ENCODE measurements at regions not wholly inside any gene's neighbourhood (a gene's known extent, or its start where the extent isn't known, plus 50 kb on each side); places are given as distances from the start of the nearest gene placed in this dataset.

DNA sequence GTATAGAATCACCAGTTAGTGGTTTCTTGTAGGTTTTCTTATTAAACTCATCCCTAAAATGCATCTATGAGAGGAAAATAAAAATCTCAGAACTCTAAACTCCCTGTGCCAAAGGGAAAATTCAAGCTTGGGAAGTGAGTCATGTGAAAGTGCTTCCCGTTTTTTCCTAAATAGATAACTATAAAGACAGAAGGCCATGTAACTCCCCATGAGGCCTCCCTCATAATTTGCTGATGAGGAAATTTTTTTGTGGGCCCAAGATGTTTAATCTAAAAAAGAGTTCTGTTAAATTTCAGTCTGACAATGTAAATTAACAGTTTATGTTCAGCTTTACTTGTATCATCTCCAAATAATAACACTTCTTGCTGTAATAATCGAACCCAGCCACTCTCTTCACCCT, 1273.9 kb downstream of the OTOL1 start:
- ATAC-seq: no peak
- Histone ChIP-seq H3K4me1 (replicated peaks in 1 of 2; ENCODE audit: control insufficient read depth in 2 of 2, insufficient read depth in 2 of 2, low read length in 2 of 2) (no peaks in the 10 kb centered on the region), H3K4me3 (no peak overlapping the region), H3K9ac (ENCODE audit: insufficient read depth in 1 of 2, low read depth in 2 of 2, low read length in 2 of 2) (no peak overlapping the region), H3K4me2 (ENCODE audit: insufficient read depth, low read length) (no peak overlapping the region), H3K36me3 (ENCODE audit: control insufficient read depth, insufficient read depth, low read length) (no peaks in the 10 kb centered on the region), H3K79me2 (ENCODE audit: control insufficient read depth, insufficient read depth, low read length) (no peaks in the 10 kb centered on the region), H2AFZ (ENCODE audit: low read depth, low read length) (no peak overlapping the region), H4K20me1 (replicated peaks; ENCODE audit: control insufficient read depth, insufficient read depth, low read length) (no peaks in the 10 kb centered on the region), H3K9me1 (ENCODE audit: control insufficient read depth, insufficient read depth, low read length) (no peaks in the 10 kb centered on the region), H3K27me3 (ENCODE audit: control insufficient read depth in 2 of 2, insufficient read depth in 2 of 2, low read length in 2 of 2) (no peaks in the 10 kb centered on the region), H3K27ac (ENCODE audit: extremely low read depth, low read depth, low read length) (no peak overlapping the region), H3K9me3 (replicated peaks; ENCODE audit: control insufficient read depth, insufficient read depth, low read depth, low read length) (no peaks in the 10 kb centered on the region)
- in situ Hi-C loops (cut with MboI) (no loop called here), intact Hi-C loops (cut with micrococcal nuclease) (no loop called here)
- no peak for FAIRE-seq
- TF ChIP-seq, protein P1, sequence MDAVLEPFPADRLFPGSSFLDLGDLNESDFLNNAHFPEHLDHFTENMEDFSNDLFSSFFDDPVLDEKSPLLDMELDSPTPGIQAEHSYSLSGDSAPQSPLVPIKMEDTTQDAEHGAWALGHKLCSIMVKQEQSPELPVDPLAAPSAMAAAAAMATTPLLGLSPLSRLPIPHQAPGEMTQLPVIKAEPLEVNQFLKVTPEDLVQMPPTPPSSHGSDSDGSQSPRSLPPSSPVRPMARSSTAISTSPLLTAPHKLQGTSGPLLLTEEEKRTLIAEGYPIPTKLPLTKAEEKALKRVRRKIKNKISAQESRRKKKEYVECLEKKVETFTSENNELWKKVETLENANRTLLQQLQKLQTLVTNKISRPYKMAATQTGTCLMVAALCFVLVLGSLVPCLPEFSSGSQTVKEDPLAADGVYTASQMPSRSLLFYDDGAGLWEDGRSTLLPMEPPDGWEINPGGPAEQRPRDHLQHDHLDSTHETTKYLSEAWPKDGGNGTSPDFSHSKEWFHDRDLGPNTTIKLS (IDR thresholded peaks at IDR 0.05; ENCODE audit: borderline replicate concordance, low read depth): no peak
- TF ChIP-seq NR2C1 (IDR thresholded peaks at IDR 0.05): no peak
- TF ChIP-seq NR2C1 (tag; IDR thresholded peaks at IDR 0.05): no peak
- peak; percentile 8; the same call in 1 of the 2 replicates for TF ChIP-seq ZNF316 (IDR thresholded peaks at IDR 0.05)
- no TSS peak for BruUV-seq (replicated peaks)
- CTCF ChIA-PET (ENCODE audit: low intra/inter-chr PET ratio): no interaction called here
- no peak for DNase-seq (ENCODE audit: extremely low read depth in 1 of 4, low spot score in 3 of 4)
- POLR2A ChIA-PET: no interaction called here
- 5% methylated on average over 2 of the region's 2 CpGs for WGBS (ENCODE audit: insufficient coverage, low coverage, missing lambda C conversion rate)

GRCh38 chr3:162774613-162775100, 1278.0 kb downstream of the OTOL1 start:
- H3K36me3 ChIP-seq (ENCODE audit: control insufficient read depth, insufficient read depth, low read length): no peaks in the 10 kb centered on the region
- WGBS (ENCODE audit: insufficient coverage, low coverage, missing lambda C conversion rate): 0% methylated on average over 1 of the region's 1 CpG
- ChIA-PET POLR2A (no interaction called here), CTCF (ENCODE audit: low intra/inter-chr PET ratio) (no interaction called here)
- H3K79me2 ChIP-seq (ENCODE audit: control insufficient read depth, insufficient read depth, low read length): no peaks in the 10 kb centered on the region
- H3K9ac ChIP-seq (ENCODE audit: insufficient read depth in 1 of 2, low read depth in 2 of 2, low read length in 2 of 2): no peak overlapping the region
- no peak for FAIRE-seq
- no peak overlapping the region for H3K4me2 ChIP-seq (ENCODE audit: insufficient read depth, low read length)
- H4K20me1 ChIP-seq (replicated peaks; ENCODE audit: control insufficient read depth, insufficient read depth, low read length): no peaks in the 10 kb centered on the region
- in situ Hi-C loops (cut with MboI) (no loop called here), intact Hi-C loops (cut with micrococcal nuclease) (no loop called here)
- no peaks in the 10 kb centered on the region for H3K9me3 ChIP-seq (replicated peaks; ENCODE audit: control insufficient read depth, insufficient read depth, low read depth, low read length)
- ATAC-seq: no peak
- no peak overlapping the region for H3K4me3 ChIP-seq
- H3K4me1 ChIP-seq (replicated peaks in 1 of 2; ENCODE audit: control insufficient read depth in 2 of 2, insufficient read depth in 2 of 2, low read length in 2 of 2): no peaks in the 10 kb centered on the region
- no TSS peak for BruUV-seq (replicated peaks)
- no peak overlapping the region for H3K27ac ChIP-seq (ENCODE audit: extremely low read depth, low read depth, low read length)
- H2AFZ ChIP-seq (ENCODE audit: low read depth, low read length): no peak overlapping the region
- no peak for DNase-seq (ENCODE audit: extremely low read depth in 1 of 4, low spot score in 3 of 4)
- no peaks in the 10 kb centered on the region for H3K9me1 ChIP-seq (ENCODE audit: control insufficient read depth, insufficient read depth, low read length)
- no peaks in the 10 kb centered on the region for H3K27me3 ChIP-seq (ENCODE audit: control insufficient read depth in 2 of 2, insufficient read depth in 2 of 2, low read length in 2 of 2)
- TF ChIP-seq ZNF134 (CRISPR knock-in tag; conservative IDR thresholded peaks at IDR 0.05) (no peak), PCBP2 (IDR thresholded peaks at IDR 0.05; ENCODE audit: low read depth, low read length, poor library complexity, severe bottlenecking) (no peak), NR2F6 (CRISPR knock-in tag; IDR thresholded peaks at IDR 0.05) (no peak), BCOR (IDR thresholded peaks at IDR 0.05) (no peak), BCLAF1 (IDR thresholded peaks at IDR 0.05; ENCODE audit: borderline replicate concordance in 1 of 2, control insufficient read depth in 1 of 2, low read depth in 2 of 2, low read length in 1 of 2) (no peak), MTA3 (IDR thresholded peaks at IDR 0.05; ENCODE audit: borderline replicate concordance) (no peak), ZNF384 (IDR thresholded peaks at IDR 0.05; ENCODE audit: low read depth, low read length) (no peak)
- TF ChIP-seq, protein P2, sequence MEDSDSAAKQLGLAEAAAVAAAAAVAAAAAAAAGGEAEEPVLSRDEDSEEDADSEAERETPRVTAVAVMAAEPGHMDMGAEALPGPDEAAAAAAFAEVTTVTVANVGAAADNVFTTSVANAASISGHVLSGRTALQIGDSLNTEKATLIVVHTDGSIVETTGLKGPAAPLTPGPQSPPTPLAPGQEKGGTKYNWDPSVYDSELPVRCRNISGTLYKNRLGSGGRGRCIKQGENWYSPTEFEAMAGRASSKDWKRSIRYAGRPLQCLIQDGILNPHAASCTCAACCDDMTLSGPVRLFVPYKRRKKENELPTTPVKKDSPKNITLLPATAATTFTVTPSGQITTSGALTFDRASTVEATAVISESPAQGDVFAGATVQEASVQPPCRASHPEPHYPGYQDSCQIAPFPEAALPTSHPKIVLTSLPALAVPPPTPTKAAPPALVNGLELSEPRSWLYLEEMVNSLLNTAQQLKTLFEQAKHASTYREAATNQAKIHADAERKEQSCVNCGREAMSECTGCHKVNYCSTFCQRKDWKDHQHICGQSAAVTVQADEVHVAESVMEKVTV (CRISPR knock-in tag; IDR thresholded peaks at IDR 0.05): no peak
